ENCODE measurements at regions not wholly inside any gene's neighbourhood (a gene's known extent, or its start where the extent isn't known, plus 50 kb on each side); places are given as distances from the start of the nearest gene placed in this dataset.

GRCh38 chr1:55624766-55625165, 409.6 kb upstream of the USP24 start:
- Histone ChIP-seq H3K9ac (ENCODE audit: insufficient read depth, low read depth, low read length) (no peak overlapping the region), H3K4me2 (ENCODE audit: low read depth, low read length) (no peak overlapping the region), H3K27ac (ENCODE audit: extremely low read length, insufficient read depth, low read length) (no peak overlapping the region), H2AFZ (ENCODE audit: low read length) (no peak overlapping the region), H3K36me3 (replicated peaks in 1 of 2; ENCODE audit: control insufficient read depth in 1 of 2, insufficient read depth in 2 of 2, low read length in 2 of 2) (no peaks in the 10 kb centered on the region), H3K79me2 (ENCODE audit: insufficient read depth, low read length) (no peaks in the 10 kb centered on the region), H3K9me3 (ENCODE audit: low read length) (no peaks in the 10 kb centered on the region), H3K4me3 (replicated peaks in 1 of 3; ENCODE audit: insufficient read depth in 1 of 3, low read depth in 2 of 3, low read length in 3 of 3) (no peak overlapping the region), H3K27me3 (ENCODE audit: control insufficient read depth in 1 of 2, insufficient read depth in 2 of 2, low read length in 2 of 2) (no peaks in the 10 kb centered on the region), H4K20me1 (ENCODE audit: insufficient read depth, low read length) (no peaks in the 10 kb centered on the region), H3K4me1 (ENCODE audit: insufficient read depth, low read length) (peaks cover 9% of the 10 kb centered on the region; the same call in 1 of the 2 replicates)
- no peak for FAIRE-seq
- WGBS (ENCODE audit: low lambda C conversion rate) = 3% methylated on average over 3 of the region's 3 CpGs
- no peak for DNase-seq (ENCODE audit: low spot score)
- in situ Hi-C loops (cut with HindIII; ENCODE audit: extremely low pct_ligation_motif_present, low pct_unique_long_range_greater_than_20kb) = no loop called here
- CTCF ChIA-PET (ENCODE audit: low intra/inter-chr PET ratio, low total read pairs) = no interaction called here
- intact Hi-C loops (cut with micrococcal nuclease; ENCODE audit: unreplicated experiment) = no loop called here
- POLR2A ChIA-PET = no interaction called here
- BruUV-seq (replicated peaks) = no TSS peak
- ATAC-seq = no peak
- TF ChIP-seq TAF15 (IDR thresholded peaks at IDR 0.05; ENCODE audit: low read depth, low read length, poor library complexity, severe bottlenecking) (no peak), NR3C1 (CRISPR knock-in tag; IDR thresholded peaks at IDR 0.05) (no peak), ZHX2 (IDR thresholded peaks at IDR 0.05; ENCODE audit: low read depth) (no peak), ZHX2 (CRISPR knock-in tag; IDR thresholded peaks at IDR 0.05; ENCODE audit: borderline replicate concordance) (no peak), SAP130 (CRISPR knock-in tag; IDR thresholded peaks at IDR 0.05; ENCODE audit: low read depth) (no peak), ZNF713 (CRISPR knock-in tag; IDR thresholded peaks at IDR 0.05) (no peak), ZBTB20 (CRISPR knock-in tag; IDR thresholded peaks at IDR 0.05; ENCODE audit: borderline replicate concordance, low read depth) (no peak), SATB2 (CRISPR knock-in tag; IDR thresholded peaks at IDR 0.05) (no peak), BRD4 (CRISPR knock-in tag; IDR thresholded peaks at IDR 0.05) (no peak), ZNF703 (CRISPR knock-in tag; IDR thresholded peaks at IDR 0.05; ENCODE audit: borderline replicate concordance) (no peak), ZNF761 (CRISPR knock-in tag; conservative IDR thresholded peaks at IDR 0.05) (no peak), ZNF362 (CRISPR knock-in tag; IDR thresholded peaks at IDR 0.05; ENCODE audit: borderline replicate concordance) (no peak)
- TF ChIP-seq, protein P1, sequence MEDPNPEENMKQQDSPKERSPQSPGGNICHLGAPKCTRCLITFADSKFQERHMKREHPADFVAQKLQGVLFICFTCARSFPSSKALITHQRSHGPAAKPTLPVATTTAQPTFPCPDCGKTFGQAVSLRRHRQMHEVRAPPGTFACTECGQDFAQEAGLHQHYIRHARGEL (CRISPR knock-in tag; IDR thresholded peaks at IDR 0.05) = no peak
- TF ChIP-seq, protein P2, sequence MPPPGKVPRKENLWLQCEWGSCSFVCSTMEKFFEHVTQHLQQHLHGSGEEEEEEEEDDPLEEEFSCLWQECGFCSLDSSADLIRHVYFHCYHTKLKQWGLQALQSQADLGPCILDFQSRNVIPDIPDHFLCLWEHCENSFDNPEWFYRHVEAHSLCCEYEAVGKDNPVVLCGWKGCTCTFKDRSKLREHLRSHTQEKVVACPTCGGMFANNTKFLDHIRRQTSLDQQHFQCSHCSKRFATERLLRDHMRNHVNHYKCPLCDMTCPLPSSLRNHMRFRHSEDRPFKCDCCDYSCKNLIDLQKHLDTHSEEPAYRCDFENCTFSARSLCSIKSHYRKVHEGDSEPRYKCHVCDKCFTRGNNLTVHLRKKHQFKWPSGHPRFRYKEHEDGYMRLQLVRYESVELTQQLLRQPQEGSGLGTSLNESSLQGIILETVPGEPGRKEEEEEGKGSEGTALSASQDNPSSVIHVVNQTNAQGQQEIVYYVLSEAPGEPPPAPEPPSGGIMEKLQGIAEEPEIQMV (CRISPR knock-in tag; IDR thresholded peaks at IDR 0.05; ENCODE audit: low read depth) = no peak
- TF ChIP-seq, protein P3, sequence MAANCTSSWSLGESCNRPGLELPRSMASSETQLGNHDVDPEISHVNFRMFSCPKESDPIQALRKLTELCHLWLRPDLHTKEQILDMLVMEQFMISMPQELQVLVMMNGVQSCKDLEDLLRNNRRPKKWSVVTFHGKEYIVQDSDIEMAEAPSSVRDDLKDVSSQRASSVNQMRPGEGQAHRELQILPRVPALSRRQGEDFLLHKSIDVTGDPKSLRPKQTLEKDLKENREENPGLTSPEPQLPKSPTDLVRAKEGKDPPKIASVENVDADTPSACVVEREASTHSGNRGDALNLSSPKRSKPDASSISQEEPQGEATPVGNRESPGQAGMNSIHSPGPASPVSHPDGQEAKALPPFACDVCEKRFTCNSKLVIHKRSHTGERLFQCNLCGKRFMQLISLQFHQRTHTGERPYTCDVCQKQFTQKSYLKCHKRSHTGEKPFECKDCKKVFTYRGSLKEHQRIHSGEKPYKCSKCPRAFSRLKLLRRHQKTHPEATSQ (CRISPR knock-in tag; IDR thresholded peaks at IDR 0.05; ENCODE audit: borderline replicate concordance) = no peak
